GM19023 (cell line): ENCODE measurements at regions not wholly inside any gene's neighbourhood (a gene's known extent, or its start where the extent isn't known, plus 50 kb on each side); places are given as distances from the start of the nearest gene placed in this dataset.
"Not testable (repeated sequence)": the region's sequence is repeated elsewhere in the genome, so short reads cannot be mapped to it uniquely, and the experiment has no call there.

Experiments used
- ATAC-seq: cut with Tn5 transposase; IDR thresholded peaks from one replicate; pipeline ENCODE4 v1.9.1; 2021; ENCODE audit warnings: mild to moderate bottlenecking, moderate library complexity; ENCODE audit not compliant: unreplicated experiment

DNA sequence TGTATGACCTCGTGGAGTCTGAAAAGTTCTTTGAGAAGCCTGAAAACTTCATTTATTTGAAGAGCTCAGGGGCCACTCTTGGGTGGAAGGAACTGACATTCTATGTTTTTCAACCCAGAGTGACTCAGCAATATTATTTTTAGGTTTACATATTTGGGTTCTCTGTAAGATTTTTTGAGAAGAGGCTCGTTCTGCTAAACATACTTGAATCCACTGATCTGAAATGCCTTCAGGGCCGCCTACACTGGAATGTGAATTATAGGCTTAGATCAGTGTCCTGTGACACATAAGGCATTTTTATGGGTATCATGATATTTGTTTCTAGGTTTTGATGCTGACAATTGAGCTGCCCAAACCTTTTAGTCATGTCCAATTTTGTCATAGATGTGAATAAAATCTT is 86.2 kb downstream of the PSAT1 start:
- ATAC-seq = no peak

DNA sequence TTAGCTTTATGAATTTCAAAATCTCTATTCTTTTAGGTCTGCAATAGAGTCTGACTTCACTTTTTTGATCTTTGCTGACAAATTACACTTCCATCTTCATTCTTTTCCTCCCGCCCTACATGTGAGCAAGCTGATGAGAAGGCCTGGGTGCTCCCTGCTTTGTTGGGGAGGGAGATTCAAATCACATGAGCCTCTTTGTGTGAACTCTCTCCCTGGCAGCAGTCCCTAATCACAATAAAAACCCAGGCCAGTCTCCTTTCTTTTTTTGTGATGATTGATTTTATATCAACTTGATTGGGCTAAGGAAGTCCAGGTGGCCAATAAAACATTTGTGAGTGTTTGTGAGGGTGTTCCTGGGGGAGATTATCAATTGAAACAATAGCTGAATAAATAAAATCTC is 89.4 kb downstream of the PSAT1 start:
- no peak for ATAC-seq

DNA sequence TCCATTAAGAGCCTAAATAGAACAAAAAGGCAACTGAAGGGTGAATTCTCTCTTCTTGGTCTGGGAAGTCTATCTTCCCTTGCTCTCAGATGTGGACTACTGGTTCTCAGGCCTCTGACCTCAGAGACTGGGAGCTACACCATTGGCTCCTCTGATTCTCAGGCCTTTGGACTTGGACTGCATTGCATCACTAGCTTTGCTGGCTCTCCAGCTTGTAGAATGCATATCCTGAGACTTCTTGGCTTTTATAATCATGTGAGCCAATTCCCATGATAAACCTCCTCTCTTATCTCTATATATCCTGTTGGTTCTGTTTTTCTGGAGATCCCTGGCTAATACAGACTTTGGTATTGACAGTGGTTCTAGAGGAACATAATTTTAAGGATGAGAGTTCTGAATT is 89.8 kb downstream of the PSAT1 start:
- ATAC-seq = no peak

DNA sequence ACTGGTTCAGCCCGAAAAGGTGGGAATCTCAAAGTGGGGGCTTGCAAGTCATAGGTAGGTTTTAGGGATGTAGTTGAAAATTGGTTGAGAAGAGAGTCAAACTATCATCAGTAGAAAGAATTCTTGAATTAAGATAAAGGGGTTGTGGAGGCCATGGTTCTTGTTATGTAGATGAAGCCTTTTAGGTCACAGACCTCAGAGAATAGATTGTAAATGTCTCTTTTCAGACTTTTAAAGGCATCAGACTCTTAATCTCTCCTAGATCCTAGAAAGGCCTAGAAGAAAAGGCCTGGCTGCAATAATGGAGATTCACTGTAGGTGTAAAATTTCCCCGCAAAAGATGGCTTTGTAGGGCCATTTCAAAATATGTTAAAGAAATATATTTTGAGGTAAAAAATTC is 96.4 kb downstream of the PSAT1 start:
- ATAC-seq = no peak

DNA sequence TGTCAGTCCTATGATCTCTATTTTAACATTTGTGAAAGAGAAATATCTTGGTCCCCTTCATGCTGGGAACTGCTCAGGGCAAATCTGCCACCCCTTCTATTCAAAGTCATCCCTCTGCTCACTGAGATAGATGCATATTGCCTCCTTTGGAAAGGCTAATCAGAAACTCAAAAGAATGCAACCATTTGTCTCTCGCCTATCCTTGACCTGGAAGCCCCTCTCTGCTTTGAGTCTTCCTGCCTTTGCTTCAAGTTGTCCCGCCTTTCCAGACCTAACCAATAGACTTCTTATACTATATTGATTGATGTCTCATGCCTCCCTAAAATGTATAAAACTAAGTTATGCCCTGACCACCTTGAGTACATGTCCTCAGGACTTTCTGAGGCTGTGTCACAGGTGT is 97.0 kb downstream of the PSAT1 start:
- no peak for ATAC-seq

DNA sequence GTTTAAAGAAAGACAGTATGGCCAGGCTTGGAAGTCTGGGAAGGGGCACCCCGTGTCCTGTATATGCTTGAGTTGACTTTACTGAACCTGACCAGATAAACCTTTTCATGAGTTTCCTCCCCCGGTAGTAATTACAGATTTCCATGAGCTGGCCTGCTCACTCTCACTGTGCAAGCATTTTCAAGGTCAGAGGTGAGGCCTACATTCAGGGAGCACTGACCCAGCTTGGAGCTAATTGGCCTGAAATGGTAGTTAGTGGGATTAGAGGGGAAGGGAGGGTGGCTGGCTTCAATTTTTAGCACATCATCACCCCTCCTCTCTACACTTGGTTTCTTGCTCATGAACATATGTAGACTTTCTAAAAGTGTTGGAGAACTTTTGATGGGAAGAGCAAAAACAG is 99.2 kb downstream of the PSAT1 start:
- ATAC-seq = no peak

DNA sequence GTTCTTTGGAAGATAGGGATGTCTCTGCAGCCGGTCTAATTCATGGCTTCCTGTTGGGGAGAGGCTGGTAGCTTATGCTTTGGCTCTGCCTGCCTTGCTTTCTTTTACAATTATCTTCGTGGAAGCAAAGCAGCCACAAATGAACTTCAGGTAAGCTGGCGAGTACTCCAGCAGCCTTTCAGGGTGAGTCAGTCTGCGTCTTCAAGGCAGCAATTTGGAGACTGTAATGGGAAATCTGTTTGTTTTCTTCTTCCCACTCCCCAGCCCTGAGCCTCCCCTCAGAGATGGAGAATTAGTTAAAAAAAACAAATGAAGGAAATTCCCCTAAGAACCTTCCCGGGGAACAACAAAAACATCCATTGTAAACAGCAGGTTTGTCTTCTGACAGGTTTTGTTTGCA is 100.1 kb downstream of the PSAT1 start:
- ATAC-seq = no peak

DNA sequence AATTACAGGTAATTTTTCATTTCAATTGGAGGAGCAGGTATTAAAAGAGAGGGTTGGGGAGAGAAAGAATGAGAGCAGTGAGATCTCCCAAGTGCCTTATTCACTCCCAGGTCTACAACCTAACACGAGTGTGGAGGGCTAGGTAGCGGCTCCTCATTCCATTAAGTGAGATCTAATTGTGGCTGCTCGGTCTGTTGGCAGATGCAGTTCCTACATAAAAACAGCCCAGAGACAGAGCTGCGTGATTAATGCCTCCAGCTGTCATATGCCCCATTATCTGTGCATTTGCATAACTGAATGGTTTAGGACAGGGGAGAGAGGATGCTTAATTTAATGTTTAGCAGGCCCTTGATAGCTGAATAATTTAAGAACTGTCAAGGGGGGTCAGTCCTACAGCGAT is 100.5 kb downstream of the PSAT1 start:
- no peak for ATAC-seq

DNA sequence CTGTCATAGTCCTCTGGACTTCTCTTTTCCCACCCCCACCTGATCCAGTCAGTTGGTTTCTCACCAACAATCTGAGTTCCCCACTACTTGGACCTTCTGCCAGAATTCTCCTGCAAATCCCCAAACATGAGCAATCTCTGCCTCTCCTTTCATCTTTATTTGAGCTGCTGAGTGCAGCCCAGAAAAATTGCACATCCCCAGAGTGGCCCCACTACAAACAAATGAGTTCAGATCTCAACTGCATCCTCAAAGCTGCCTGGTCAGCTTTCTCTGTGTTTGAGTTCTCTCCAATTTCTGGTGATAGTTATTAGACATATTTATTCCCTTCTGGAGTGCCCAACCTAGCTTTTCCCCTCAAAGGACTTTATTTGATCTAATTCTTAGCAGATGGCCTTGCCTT is 102.2 kb downstream of the PSAT1 start:
- ATAC-seq = no peak

DNA sequence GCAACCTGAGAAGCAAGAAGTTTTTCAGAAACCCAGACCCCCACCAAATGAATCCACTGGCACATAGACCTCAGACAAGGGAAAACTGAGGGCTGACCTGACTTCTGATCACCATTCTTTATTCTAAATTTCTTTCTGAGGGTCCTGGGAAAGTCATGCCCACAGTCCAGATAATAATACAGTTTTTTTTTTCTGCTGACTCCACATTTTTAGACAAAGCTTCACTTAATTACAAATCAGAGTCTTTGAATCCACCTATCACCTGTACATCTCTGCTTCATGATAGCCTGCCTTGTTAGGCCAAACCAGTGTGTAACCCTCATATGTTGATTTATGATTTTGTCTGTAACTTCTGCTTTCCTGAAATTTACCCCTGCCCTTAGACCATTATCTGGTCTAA is 103.6 kb downstream of the PSAT1 start:
- ATAC-seq = no peak

DNA sequence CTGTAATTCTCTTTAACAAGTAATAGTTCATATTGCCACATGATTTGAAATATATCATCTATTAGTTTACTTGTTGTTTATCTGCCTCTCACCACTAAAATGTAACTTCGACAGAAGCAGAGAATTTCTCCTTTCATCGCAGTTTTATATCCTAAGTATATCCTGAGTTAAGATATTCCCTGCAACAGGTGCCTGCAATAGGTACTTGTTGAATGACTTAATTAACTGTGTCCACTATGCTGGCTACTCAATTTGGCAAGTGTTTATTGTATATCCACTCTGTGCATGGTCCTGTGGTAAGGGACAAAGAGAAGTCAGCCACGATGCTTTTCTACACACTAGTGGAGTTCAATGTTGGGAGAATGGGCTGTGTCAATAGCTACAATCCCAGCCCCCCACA is 108.5 kb downstream of the PSAT1 start:
- ATAC-seq = no peak

DNA sequence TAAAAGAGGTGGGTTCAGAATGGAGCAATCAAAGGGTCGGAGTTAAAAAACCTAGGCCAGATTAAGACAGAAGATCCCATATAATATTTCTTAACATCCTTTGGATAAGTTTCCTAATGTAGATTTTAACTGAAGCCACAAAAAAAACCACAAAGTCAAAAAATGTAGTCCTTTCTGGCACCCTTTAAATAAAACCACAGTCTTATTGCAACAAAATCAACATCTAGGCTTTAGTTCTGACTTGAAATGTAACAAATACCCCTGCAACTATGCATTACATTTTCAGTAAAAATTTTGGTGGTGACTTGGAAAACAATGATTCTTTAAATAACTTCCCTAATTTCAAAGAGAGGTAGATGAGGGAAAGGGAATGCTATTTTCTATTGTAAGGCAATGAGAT is 109.2 kb downstream of the PSAT1 start:
- no peak for ATAC-seq

DNA sequence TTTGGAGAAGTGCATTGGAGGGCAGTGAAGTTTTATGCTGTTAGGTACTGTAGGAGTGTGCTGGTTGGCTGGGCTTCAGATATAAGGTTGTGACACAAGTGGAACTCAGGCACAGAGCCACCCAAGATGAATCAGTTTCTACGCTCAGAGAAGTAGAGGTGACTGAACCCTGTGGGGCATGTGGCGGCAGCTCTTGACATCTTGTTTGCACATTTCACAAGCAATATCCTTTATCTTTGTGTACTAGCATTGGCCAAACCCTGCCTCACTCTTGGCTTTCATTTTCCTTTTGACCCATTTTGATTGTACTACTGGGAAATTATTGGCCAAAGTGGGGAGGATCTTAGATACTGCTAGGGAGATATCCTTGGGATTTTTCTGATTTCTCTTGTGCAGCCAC is 110.0 kb downstream of the PSAT1 start:
- no peak for ATAC-seq

DNA sequence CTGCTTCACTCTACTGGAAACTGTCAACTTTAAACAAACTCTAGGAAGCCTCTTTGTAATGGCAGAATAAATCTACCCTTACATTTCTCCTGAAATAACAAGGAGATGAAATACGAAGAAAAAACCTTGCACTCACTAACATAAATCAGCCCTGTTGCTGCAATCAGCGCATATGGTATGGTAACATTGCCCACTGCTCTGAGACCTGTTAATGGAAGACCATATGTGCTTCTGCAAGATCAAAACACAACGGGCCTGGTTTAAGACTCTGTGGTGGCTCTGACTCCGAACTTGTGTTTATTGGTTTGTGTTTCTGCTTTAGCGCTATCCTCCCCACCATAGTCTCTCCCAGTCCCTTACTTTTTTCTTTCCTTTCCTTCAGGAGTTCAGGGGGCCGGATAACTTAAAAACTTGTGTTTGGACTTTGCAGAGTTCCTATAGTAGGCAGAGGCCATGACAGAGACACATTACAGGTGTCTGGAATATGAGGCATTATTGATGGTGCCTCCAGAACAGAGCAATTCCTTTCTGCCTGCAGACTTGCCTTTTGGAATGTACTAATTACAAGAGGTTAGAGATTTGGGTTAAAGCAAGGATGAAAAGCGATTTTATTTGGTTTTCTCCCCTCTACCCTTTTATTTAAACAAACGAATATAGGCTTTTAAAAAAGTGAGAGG is 110.8 kb downstream of the PSAT1 start:
- ATAC-seq = no peak

DNA sequence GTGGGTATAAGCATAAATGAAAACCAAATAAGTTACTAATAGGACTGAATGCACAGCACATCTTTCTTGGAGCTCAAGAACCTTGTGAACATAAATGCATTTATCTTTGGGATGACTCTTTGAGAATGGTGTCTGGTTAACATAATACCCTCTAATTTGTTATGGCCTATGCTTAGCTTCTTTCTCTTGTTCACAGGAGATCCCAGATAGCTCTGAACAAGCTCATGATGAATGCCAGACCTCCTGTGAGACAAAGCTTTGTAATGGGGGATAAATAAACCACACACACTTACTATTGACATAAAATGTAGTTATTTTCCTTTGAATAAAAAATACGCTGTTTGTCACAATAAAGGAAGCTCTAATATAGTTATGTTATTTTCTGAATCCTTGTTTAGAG is 111.5 kb downstream of the PSAT1 start:
- ATAC-seq = no peak

DNA sequence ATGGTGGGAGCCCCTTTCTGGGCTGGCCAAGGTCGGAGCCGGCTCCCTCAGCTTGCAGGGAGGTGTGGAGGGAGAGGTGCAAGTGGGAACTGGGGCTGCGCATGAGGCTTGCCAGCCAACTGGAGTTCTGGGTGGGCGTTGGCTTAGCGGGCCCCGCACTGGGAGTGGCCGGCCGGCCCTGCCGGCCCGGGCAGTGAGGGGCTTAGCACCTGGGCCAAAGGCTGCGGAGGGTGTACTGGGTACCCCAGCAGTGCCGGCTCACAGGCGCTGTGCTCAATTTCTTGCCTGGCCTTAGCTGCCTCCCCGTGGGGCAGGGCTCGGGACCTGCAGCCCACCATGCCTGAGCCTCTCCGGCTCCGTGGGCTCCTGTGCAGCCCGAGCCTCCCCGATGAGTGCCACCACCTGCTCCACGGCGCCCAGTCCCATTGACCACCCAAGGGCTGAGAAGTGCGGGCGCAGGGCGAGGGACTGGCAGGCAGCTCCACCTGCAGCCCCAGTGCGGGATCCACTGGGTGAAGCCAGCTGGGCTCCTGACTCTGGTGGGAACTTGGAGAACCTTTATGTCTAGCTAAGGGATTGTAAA is 113.1 kb downstream of the PSAT1 start:
- ATAC-seq = not testable (repeated sequence)

DNA sequence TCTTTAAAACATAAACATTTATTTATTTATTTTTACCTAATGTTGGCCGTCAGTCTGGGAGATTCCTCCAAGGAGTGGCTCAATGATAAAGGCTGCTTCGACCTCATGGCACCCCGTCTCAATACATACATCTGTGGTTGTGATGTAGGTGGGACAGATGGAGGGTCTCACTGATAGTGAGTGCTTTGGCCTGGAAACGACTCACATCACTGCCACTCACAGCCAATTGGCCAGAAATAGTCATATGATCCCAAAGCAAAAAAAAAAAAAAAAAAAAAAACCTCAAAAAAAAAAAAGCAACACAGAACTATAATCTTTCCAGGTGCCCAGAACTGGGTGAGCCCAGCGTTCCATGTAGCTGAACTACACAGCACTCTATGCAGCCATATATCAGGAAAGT is 125.4 kb downstream of the PSAT1 start:
- ATAC-seq = no peak

DNA sequence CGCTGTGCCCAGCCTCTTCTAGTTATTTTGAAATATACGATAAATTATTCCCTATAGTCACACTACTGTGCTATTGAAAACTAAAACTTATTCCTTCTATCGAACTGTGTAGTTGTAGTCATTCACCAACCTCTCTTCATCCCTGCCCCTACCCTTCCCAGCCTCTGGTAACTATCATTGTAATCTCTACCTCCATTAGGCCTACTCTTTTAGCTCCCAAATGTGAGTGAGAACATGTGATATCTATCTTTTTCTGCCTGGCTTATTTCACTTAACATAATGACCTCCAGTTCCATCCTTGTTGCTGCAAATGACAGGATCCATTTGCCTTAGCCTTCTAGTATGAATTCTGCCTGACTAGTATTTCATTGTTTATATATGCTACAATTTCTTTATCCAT is 127.4 kb downstream of the PSAT1 start:
- ATAC-seq = no peak

DNA sequence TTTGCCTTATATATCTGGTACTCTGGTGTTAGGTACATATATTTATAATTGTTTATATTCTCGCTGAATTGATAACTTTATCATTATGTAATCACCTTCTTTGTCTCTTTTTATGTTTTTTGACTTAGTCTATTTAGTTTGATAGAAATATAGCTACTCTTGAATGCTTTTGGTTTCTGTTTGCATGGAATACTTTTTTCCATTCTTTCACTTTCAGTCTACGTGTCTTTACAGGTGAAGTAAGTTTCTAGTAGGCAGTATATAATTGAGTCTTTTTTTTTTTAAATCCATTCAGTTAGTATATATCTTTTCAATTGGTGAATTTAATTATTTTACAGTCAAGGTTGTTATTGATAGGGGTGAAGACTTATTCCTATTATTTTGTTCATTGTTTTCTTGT is 131.7 kb downstream of the PSAT1 start:
- ATAC-seq = no peak

DNA sequence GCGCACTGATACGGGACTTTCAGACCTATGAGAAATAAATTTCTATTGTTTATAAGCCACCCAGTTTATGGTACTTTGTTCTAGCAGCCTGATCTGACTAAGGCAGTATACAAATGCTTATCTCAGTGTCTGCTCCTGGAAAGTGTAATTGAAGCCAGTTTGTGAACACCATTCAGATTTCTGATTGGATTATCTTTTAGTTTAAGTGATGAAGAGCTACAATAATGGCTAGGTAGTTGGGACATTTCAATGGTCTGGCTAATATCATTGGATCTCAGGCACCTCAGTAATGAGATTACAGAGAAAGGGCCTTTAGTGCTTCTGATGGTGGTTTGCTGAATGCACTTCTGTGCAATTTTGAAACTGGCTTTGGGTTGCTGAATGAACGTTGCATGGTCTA is 133.5 kb downstream of the PSAT1 start:
- ATAC-seq = no peak

DNA sequence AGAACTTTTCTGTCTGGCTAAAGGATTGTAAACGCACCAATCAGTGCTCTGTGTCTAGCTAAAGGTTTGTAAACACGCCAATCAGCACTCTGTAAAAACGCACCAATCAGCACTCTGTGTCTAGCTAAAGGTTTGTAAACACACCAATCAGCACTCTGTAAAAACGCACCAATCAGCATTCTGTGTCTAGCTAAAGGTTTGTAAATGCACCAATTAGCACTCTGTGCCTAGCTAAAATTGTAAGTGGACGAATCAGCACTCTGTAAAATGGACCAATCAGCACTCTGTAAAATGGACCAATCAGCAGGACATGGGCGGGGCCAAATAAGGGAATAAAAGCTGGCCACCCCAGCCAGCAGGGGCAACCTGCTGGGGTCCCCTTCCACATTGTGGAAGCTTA is 134.1 kb downstream of the PSAT1 start:
- not testable (repeated sequence) for ATAC-seq

DNA sequence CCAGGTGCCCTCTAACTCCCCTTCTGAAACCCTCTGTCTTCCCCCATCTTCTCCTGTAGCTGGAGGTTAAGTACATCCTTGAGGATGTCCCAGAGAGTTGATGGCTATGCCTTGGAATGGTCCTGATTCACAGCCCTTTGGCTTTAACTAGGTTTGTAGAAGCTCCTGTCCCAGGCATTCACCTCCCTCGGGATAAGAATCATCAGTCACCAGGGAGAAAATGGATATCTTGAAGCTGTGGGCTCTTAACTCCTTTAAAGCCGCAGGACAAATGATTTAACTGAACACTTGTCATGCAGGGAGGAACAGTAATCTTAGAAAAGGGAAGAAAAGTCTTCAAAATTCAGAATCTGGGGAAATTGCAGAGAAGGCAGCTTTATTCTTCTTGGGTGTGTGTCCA is 139.9 kb downstream of the PSAT1 start:
- no peak for ATAC-seq

DNA sequence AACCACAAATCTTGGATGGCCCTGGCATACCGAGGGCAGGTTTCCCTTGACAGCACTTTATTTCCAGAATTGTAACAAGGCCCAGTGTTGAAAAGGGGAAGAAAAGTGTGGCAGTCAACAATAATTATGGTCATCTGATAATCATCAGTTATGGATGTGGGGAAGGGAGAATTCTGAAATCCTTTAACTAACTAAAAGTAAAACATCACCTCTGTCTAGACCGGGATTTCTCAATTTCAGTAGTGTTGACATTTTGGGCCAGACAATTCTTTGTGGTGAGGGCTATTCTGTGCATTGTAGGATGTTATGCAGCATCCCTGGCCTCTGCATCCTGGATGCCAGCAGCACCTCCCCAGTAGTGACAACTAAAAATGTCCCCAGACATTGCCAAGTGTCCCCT is 140.4 kb downstream of the PSAT1 start:
- ATAC-seq = no peak
